K562 (cell line): ENCODE measurements at regions not wholly inside any gene's neighbourhood (a gene's known extent, or its start where the extent isn't known, plus 50 kb on each side); places are given as distances from the start of the nearest gene placed in this dataset.

ENCODE experiments used
- ATAC-seq: fragments of 200-7000 bp; cut with Tn5 transposase; 3 replicates; pipeline ENCODE4 v1.9.1; 2020; ENCODE audit warnings: moderate library complexity
- BruUV-seq: library from RNA; stranded (reverse); fragments of 400-500 nt; replicated peaks from 2 replicates; lab custom pipeline; 2021; lab: Mats Ljungman, UMichigan
- CTCF ChIA-PET: fragments of 300-600 bp; formaldehyde crosslinking; extraction: SDS; loops from one replicate; lab custom pipeline; 2021; ENCODE audit warnings: low intra/inter-chr PET ratio; lab: Yijun Ruan, JAX
- POLR2A ChIA-PET: fragments of 300-600, 350-650 bp; sonication (Branson Sonifier 250); formaldehyde crosslinking; extraction: SDS; loops from one replicate; lab custom pipeline; 2021; ENCODE audit warnings: antibody characterized with exemption, inconsistent platforms; lab: Yijun Ruan, JAX
- DNase-seq, 4 experiments: peaks; one replicate each; pipeline versions ENCODE4 v3.0.0 to v3.0.0-alpha.2; 2011 to 2018; ENCODE audit warnings: low spot score in 3 of 4, mixed read lengths in 3 of 4; ENCODE audit errors: extremely low read depth in 1 of 4
- FAIRE-seq: peaks from 2 replicates; lab custom pipeline; 2011; peaks lifted over from hg19 to GRCh38; lab: Jason Lieb, UNC
- H2AFZ ChIP-seq: 2 replicates; pipeline ENCODE4 v1.6.0; 2011; ENCODE audit warnings: low read depth, low read length, control low read depth, inconsistent platforms
- H3K27ac ChIP-seq: fragments of 200-600 bp; 3 replicates; pipeline ENCODE4 v1.8.0; 2011; ENCODE audit warnings: low read depth, mild to moderate bottlenecking, control low read depth, inconsistent platforms, low read length, moderate library complexity, mixed read lengths; ENCODE audit errors: extremely low read depth
- H3K27me3 ChIP-seq, 2 experiments: fragments of 300-600 bp in 1 of 2; 2 replicates in 1 of 2; 3 replicates in 1 of 2; pipeline versions ENCODE4 v1.6.0 to v1.8.0; 2011; ENCODE audit warnings: inconsistent platforms in 2 of 2, low read length in 2 of 2, mild to moderate bottlenecking in 1 of 2, mixed read lengths in 1 of 2, moderate library complexity in 1 of 2; ENCODE audit not compliant: control insufficient read depth in 2 of 2, insufficient read depth in 2 of 2
- H3K36me3 ChIP-seq: fragments of 300-600 bp; 3 replicates; pipeline ENCODE4 v1.8.0; 2011; ENCODE audit warnings: mild to moderate bottlenecking, low read length, inconsistent platforms; ENCODE audit not compliant: control insufficient read depth, insufficient read depth
- H3K4me1 ChIP-seq, 2 experiments: fragments of 200-600 bp in 1 of 2; replicated peaks in 1 of 2; 2 replicates in 1 of 2; 3 replicates in 1 of 2; pipeline versions ENCODE4 v1.5.1 to v1.8.0; 2011; ENCODE audit warnings: inconsistent platforms in 2 of 2, low read length in 2 of 2, mild to moderate bottlenecking in 1 of 2, mixed read lengths in 1 of 2, moderate library complexity in 1 of 2; ENCODE audit not compliant: control insufficient read depth in 2 of 2, insufficient read depth in 2 of 2
- H3K4me2 ChIP-seq: 2 replicates; pipeline ENCODE4 v1.6.1; 2011; ENCODE audit warnings: low read length, control low read depth, inconsistent platforms, mixed read lengths; ENCODE audit not compliant: insufficient read depth
- H3K4me3 ChIP-seq: fragments of 200-600 bp; sonication (generic), shearing (Covaris generic); 2 replicates; pipeline ENCODE4 v1.5.1; 2016; ENCODE audit warnings: control low read depth, inconsistent platforms
- H3K79me2 ChIP-seq: fragments of 200-600 bp; 3 replicates; pipeline ENCODE4 v1.8.0; 2011; ENCODE audit warnings: low read length, inconsistent platforms; ENCODE audit not compliant: control insufficient read depth, insufficient read depth
- H3K9ac ChIP-seq, 2 experiments: 2 replicates each; pipeline versions ENCODE4 v1.6.0 to v1.6.1; 2011; ENCODE audit warnings: low read depth in 2 of 2, low read length in 2 of 2, control low read depth in 1 of 2, inconsistent platforms in 1 of 2, mild to moderate bottlenecking in 1 of 2, mixed read lengths in 1 of 2; ENCODE audit not compliant: insufficient read depth in 1 of 2
- H3K9me1 ChIP-seq: one replicate; pipeline ENCODE4 v1.6.0; 2011; ENCODE audit warnings: inconsistent platforms, mild to moderate bottlenecking, low read length, moderate library complexity; ENCODE audit not compliant: control insufficient read depth, insufficient read depth
- H3K9me3 ChIP-seq: replicated peaks from 2 replicates; pipeline ENCODE4 v1.5.1; 2011; ENCODE audit warnings: low read depth, low read length, inconsistent platforms; ENCODE audit not compliant: control insufficient read depth, insufficient read depth
- H4K20me1 ChIP-seq: replicated peaks from 2 replicates; pipeline ENCODE4 v1.6.1; 2011; ENCODE audit warnings: low read length, inconsistent platforms, mixed read lengths; ENCODE audit not compliant: control insufficient read depth, insufficient read depth
- HNRNPK ChIP-seq: fragments of 200-400 bp; formaldehyde crosslinking; IDR thresholded peaks from one replicate; pipeline ENCODE4 v1.6.1; 2018; ENCODE audit warnings: mild to moderate bottlenecking, low read depth, low read length; ENCODE audit not compliant: poor library complexity, severe bottlenecking
- IFI16 ChIP-seq: fragments of 250-450 bp; sonication (Bioruptor Pico); IDR thresholded peaks from 2 replicates; pipeline ENCODE4 v2.1.2; 2022; ENCODE audit warnings: mild to moderate bottlenecking, inconsistent platforms
- POLR2G ChIP-seq: fragments of 200-400 bp; formaldehyde crosslinking; IDR thresholded peaks from 2 replicates; pipeline ENCODE4 v1.6.1; 2017; ENCODE audit warnings: low read depth, mild to moderate bottlenecking, antibody characterized with exemption, low read length, moderate library complexity
- ZNF239 ChIP-seq: fragments of 250-450 bp; sonication (Bioruptor Pico); IDR thresholded peaks from 2 replicates; pipeline ENCODE4 v1.4.0; 2020; ENCODE audit warnings: mild to moderate bottlenecking
- ZNF431 ChIP-seq: sonication (generic); formaldehyde crosslinking; IDR thresholded peaks from 2 replicates; pipeline ENCODE4 v1.8.0; 2022; ENCODE audit warnings: mild to moderate bottlenecking, missing genetic modification reagents
- WGBS: fragments of 100-300 bp; shearing (Covaris generic); methylation state at CpG from one replicate; pipeline ENCODE4 v1.1.6; 2016; ENCODE audit warnings: low coverage, mixed read lengths; ENCODE audit not compliant: insufficient coverage; ENCODE audit errors: missing lambda C conversion rate; 5-methylcytosine and 5-hydroxymethylcytosine counted together
- in situ Hi-C: fragments of 300-500 bp; cut with MboI; formaldehyde crosslinking; loops from 4 replicates; pipeline ENCODE4 v1.15.0; 2018; ENCODE audit warnings: inconsistent platforms, mixed read lengths
- intact Hi-C: fragments of 100-400 bp; cut with micrococcal nuclease; formaldehyde crosslinking; loops from 2 replicates; pipeline ENCODE4 v1.14.2; 2022
- TF ChIP-seq, protein P1 (sequence below): fragments of 250-450 bp; sonication (Bioruptor Pico); IDR thresholded peaks from 2 replicates; pipeline ENCODE4 v1.5.0; 2021; ENCODE audit warnings: mild to moderate bottlenecking, borderline replicate concordance
- TF ChIP-seq, protein P2 (sequence below), 2 experiments: fragments of 450-650 bp; IDR thresholded peaks; 2 replicates each; pipeline ENCODE4 v1.6.1; 2016
- TF ChIP-seq, protein P3 (sequence below): sonication (generic); formaldehyde crosslinking; IDR thresholded peaks from 2 replicates; pipeline ENCODE4 v1.8.0; 2022; ENCODE audit warnings: mild to moderate bottlenecking, missing genetic modification reagents
- TF ChIP-seq, protein P4 (sequence below): sonication (generic); formaldehyde crosslinking; IDR thresholded peaks from 2 replicates; pipeline ENCODE4 v1.8.1; 2023; ENCODE audit warnings: mild to moderate bottlenecking, missing genetic modification reagents

- Histone ChIP-seq H3K79me2 (no peaks in the 10 kb centered on the region), H3K27ac (no peak overlapping the region), H3K9ac (no peak overlapping the region), H2AFZ (no peak overlapping the region), H3K9me1 (no peaks in the 10 kb centered on the region), H3K4me3 (no peak overlapping the region), H4K20me1 (no peaks in the 10 kb centered on the region), H3K27me3 (peaks cover 4 to 17% of the 10 kb centered on the region in 2 experiments; a peak in 3 of 5 replicates), H3K4me1 (no peaks in the 10 kb centered on the region; a peak in 1 of 5 replicates), H3K9me3 (no peaks in the 10 kb centered on the region), H3K4me2 (no peak overlapping the region), H3K36me3 (no peaks in the 10 kb centered on the region)
- ChIA-PET POLR2A (interaction anchor here (0.5 kb wide), 1 partner anchor 264 kb away, joined by 3 read pairs; no protein-coding TSS in a partner anchor), CTCF (no interaction called here)
- DNase-seq, result no peak
- 0% methylated on average over 4 of the region's 4 CpGs for WGBS
- no peak for TF ChIP-seq IFI16 (CRISPR knock-in tag)
- TF ChIP-seq, protein P1, sequence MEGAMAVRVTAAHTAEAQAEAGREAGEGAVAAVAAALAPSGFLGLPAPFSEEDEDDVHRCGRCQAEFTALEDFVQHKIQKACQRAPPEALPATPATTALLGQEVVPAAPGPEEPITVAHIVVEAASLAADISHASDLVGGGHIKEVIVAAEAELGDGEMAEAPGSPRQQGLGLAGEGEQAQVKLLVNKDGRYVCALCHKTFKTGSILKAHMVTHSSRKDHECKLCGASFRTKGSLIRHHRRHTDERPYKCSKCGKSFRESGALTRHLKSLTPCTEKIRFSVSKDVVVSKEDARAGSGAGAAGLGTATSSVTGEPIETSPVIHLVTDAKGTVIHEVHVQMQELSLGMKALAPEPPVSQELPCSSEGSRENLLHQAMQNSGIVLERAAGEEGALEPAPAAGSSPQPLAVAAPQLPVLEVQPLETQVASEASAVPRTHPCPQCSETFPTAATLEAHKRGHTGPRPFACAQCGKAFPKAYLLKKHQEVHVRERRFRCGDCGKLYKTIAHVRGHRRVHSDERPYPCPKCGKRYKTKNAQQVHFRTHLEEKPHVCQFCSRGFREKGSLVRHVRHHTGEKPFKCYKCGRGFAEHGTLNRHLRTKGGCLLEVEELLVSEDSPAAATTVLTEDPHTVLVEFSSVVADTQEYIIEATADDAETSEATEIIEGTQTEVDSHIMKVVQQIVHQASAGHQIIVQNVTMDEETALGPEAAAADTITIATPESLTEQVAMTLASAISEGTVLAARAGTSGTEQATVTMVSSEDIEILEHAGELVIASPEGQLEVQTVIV (CRISPR knock-in tag), result no peak
- TF ChIP-seq, protein P2, sequence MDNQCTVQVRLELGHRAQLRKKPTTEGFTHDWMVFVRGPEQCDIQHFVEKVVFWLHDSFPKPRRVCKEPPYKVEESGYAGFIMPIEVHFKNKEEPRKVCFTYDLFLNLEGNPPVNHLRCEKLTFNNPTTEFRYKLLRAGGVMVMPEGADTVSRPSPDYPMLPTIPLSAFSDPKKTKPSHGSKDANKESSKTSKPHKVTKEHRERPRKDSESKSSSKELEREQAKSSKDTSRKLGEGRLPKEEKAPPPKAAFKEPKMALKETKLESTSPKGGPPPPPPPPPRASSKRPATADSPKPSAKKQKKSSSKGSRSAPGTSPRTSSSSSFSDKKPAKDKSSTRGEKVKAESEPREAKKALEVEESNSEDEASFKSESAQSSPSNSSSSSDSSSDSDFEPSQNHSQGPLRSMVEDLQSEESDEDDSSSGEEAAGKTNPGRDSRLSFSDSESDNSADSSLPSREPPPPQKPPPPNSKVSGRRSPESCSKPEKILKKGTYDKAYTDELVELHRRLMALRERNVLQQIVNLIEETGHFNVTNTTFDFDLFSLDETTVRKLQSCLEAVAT (IDR thresholded peaks at IDR 0.05), result no peak
- no peak for TF ChIP-seq POLR2G
- TF ChIP-seq, protein P3, sequence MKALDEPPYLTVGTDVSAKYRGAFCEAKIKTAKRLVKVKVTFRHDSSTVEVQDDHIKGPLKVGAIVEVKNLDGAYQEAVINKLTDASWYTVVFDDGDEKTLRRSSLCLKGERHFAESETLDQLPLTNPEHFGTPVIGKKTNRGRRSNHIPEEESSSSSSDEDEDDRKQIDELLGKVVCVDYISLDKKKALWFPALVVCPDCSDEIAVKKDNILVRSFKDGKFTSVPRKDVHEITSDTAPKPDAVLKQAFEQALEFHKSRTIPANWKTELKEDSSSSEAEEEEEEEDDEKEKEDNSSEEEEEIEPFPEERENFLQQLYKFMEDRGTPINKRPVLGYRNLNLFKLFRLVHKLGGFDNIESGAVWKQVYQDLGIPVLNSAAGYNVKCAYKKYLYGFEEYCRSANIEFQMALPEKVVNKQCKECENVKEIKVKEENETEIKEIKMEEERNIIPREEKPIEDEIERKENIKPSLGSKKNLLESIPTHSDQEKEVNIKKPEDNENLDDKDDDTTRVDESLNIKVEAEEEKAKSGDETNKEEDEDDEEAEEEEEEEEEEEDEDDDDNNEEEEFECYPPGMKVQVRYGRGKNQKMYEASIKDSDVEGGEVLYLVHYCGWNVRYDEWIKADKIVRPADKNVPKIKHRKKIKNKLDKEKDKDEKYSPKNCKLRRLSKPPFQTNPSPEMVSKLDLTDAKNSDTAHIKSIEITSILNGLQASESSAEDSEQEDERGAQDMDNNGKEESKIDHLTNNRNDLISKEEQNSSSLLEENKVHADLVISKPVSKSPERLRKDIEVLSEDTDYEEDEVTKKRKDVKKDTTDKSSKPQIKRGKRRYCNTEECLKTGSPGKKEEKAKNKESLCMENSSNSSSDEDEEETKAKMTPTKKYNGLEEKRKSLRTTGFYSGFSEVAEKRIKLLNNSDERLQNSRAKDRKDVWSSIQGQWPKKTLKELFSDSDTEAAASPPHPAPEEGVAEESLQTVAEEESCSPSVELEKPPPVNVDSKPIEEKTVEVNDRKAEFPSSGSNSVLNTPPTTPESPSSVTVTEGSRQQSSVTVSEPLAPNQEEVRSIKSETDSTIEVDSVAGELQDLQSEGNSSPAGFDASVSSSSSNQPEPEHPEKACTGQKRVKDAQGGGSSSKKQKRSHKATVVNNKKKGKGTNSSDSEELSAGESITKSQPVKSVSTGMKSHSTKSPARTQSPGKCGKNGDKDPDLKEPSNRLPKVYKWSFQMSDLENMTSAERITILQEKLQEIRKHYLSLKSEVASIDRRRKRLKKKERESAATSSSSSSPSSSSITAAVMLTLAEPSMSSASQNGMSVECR (CRISPR knock-in tag), result no peak
- TF ChIP-seq, protein P4, sequence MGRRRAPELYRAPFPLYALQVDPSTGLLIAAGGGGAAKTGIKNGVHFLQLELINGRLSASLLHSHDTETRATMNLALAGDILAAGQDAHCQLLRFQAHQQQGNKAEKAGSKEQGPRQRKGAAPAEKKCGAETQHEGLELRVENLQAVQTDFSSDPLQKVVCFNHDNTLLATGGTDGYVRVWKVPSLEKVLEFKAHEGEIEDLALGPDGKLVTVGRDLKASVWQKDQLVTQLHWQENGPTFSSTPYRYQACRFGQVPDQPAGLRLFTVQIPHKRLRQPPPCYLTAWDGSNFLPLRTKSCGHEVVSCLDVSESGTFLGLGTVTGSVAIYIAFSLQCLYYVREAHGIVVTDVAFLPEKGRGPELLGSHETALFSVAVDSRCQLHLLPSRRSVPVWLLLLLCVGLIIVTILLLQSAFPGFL (CRISPR knock-in tag), result no peak
- no peak for TF ChIP-seq ZNF431 (CRISPR knock-in tag)
- no peak for TF ChIP-seq HNRNPK
- no peak for TF ChIP-seq ZNF239 (CRISPR knock-in tag)
- BruUV-seq, result no TSS peak
- no peak for FAIRE-seq
- intact Hi-C loops (no loop called here), in situ Hi-C loops (no loop called here)
- ATAC-seq, result no peak
These were observed 59.5 kb upstream of the PHF21A start for GRCh38 chr11:46180736-46181135.
